ENCODE measurements at regions not wholly inside any gene's neighbourhood (a gene's known extent, or its start where the extent isn't known, plus 50 kb on each side); places are given as distances from the start of the nearest gene placed in this dataset.

DNA sequence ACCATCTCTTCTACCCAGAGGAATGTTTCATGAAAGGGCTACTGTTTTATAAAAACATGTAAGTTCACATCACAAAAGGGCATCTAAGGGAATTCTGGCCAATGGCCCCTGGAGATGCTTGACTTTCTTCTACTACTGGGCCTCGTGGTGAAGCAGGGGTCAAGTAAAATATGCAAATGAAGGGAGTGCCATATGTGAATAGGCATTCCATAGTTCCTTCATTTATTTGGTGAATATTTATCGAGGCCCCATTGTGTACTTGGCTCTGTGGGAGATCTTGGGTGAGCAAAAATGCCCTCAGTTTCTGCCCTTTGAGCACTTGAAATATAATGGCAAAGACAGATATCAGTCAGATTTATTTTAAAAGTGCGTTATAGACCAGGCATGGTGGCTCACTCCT is 101.3 kb upstream of the CACNA2D3 start:
- DNase-seq (ENCODE audit: low spot score), result no peak

DNA sequence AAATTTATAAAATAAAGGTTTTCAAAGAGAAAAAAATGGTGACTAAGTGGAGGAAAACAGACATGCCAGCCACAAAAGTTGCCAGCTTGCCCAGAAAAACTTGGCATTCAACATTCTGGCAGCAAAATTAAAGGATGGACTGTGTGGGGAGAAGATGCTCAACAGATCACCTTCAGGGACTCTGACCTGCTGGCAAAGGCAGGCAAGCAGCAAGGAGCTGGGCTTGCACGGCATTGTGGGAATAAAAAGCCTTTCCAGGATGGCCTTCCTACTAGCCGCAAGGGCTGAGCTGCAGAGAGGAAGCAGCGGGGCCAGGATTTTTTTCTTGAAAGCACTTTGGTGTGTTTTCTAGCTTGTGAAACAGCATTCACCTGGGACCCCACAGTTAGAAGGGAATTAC is 101.9 kb upstream of the CACNA2D3 start:
- DNase-seq (ENCODE audit: low spot score), result no peak

- no peak for DNase-seq (ENCODE audit: low spot score)
Measured at GRCh38 chr3:54014067-54014466, 108.3 kb upstream of the CACNA2D3 start.

DNA sequence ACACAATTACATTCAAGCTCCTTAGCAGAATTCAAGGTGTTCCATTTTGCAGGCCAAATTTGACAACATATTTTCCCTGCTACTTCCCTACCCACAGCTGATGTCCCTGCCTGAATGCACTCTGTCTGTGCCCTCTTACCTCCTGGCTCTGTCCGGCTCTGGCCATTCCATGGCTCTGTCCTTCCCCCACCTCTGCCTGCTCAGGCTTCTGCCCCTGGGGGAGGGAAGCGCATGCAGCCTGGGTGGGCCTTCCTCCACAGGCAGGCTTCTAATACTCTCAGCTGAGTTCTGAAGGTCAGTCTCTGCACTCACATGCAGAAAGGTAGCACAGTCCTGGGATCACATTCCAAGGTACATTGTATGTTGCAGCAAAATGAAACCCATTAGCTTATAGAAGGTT is 113.6 kb upstream of the CACNA2D3 start:
- DNase-seq (ENCODE audit: low spot score), result no peak

- DNase-seq (ENCODE audit: low spot score), result no peak
Measured at GRCh38 chr3:54008099-54008498, 114.3 kb upstream of the CACNA2D3 start.

- DNase-seq (ENCODE audit: low spot score), result no peak
Measured at GRCh38 chr3:54004335-54004734, 112.7 kb upstream of the SELENOK start.

DNA sequence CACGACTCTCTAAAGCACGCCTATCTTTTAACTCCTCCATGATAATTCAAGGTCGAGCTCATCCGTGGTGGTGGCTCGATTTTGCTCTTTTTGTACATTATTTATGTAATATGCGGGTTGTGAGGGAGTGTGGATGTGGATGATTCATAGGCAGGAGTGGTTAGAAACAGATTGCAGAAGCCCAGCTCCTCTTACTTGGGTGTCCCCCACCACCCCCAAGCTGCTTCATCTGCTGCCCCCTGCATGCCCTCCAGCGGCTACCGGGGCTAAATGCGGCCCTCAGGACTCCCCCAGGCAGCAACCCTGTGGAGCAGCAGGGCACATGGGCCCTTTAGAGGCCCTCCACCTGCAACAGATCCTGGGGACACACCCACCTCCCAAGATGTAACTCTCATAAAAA is 111.5 kb upstream of the SELENOK start:
- DNase-seq (ENCODE audit: low spot score), result no peak

DNA sequence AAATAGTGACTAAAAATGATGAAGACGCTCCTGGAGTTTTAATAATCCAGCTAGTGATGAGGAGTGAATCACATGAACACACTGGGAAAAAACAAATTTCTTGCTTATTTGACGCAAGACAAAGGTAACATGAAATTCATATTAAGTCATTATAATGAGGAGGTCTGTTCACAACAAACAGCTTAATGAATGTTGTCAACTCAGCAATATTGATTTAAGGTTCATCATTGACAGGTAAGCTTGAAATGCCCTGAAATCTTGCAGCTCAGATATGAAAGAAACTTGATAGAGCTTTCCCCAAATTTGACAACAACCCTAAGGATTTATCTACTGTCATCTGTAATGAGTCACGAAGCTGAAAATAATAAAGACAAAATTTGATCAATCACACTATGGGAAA is 108.1 kb upstream of the SELENOK start:
- DNase-seq (ENCODE audit: low spot score), result no peak

DNA sequence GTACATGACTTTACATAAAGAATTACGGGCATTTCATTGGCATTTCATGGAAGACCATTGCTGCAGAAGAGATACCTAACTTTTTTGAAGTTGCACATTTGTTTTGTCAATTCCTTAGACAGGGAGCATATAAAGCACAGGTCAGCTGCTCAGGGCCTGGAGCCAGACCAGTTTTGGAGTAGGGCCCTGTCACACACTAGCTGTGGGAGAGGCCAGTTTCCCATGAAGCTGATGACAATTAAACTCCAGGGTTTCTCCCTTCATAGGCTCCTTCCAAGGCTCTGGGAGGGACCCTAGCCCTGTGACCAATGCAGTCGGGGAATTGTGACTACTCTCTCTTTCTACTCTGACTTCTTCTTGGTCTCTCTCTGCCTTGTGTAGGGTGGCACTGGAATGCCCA is 107.3 kb upstream of the SELENOK start:
- DNase-seq (ENCODE audit: low spot score), result no peak

GRCh38 chr3:53997476-53997875 is 105.8 kb upstream of the SELENOK start:
- DNase-seq (ENCODE audit: low spot score), result no peak

DNA sequence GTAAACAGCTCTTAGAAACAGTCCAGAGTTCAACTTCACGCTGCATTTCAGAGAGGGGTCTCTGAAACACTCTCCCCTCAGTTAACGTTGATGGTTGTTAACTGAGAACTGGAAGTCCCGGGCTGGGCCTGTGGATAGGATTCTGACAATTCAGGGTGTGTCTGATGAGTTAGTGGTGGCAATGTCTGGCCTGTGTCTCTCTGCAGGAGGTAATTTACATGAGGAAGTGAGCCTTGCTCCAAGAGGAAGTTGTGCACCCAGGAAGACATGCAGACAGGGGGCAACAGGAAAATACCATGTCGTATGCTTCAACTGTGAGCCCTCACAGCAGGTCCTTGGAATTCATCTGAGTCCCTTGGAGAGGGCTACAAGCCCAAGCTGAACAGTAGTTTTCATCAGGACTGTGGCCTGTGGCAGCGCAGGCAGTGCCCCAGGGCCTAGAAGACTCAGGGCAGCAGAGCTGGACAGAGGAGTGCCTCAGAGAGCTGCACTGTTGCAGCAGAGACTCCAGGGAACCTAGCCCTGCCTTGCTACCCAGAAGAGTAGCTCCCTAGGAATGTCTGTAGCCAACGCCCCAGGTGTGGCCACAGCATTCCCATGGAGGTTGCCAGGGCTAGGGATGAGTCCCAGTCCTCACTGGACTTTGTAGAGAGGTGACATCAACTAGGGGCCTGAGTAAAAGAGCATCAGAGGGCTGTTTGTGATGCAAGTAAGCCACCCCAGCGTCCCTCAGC is 104.6 kb upstream of the SELENOK start:
- DNase-seq (ENCODE audit: low spot score), result peak; percentile 21

GRCh38 chr3:53994986-53995603 is 103.4 kb upstream of the SELENOK start:
- peak; percentile 17 for DNase-seq (ENCODE audit: low spot score)

GRCh38 chr3:53991240-53991639 is 99.6 kb upstream of the SELENOK start:
- DNase-seq (ENCODE audit: low spot score), result no peak

GRCh38 chr3:53989946-53990345 is 98.3 kb upstream of the SELENOK start:
- DNase-seq (ENCODE audit: low spot score), result no peak

GRCh38 chr3:53989451-53989850 is 97.8 kb upstream of the SELENOK start:
- no peak for DNase-seq (ENCODE audit: low spot score)

DNA sequence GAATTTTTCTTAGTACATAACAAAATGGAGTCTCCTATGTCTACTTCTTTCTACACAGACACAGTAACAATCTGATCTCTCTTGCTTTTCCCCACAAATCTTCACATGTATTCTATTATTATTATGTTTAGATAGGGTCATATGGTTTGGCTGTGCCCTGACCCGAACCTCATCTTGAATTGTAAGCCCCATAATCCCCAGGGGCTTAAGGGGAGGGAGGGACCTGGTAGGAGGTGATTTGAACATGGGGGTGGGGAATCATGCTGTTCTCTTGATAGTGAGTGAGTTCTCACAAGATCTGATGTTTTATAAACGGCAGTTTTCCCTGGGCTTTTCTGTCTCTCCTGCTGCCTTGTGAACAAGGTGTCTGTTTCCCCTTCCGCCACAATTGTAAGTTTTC is 86.7 kb upstream of the SELENOK start:
- no peak for DNase-seq (ENCODE audit: low spot score)

- no peak for DNase-seq (ENCODE audit: low spot score)
Measured at GRCh38 chr3:53975382-53975781, 83.7 kb upstream of the SELENOK start.

DNA sequence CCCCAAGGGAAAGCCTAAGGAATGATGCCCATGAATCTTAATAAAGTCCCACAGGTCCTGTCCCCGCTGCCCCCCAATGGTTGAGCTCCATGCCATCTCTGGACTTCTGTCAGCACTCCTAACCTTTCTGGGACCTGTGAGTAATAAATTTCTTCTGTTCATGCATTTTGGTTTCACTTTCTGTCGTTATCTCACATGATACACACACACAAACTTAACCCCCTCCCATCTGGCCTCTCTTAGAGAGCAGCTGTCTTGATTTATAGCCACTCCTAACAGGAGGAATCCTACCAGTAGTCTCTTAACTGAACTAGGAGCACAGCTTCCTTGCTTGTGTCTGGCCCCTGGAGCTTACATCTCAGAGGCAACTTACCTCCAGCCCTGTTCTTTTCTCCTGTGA is 82.7 kb upstream of the SELENOK start:
- no peak for DNase-seq (ENCODE audit: low spot score)

GRCh38 chr3:53973905-53974304 is 82.2 kb upstream of the SELENOK start:
- no peak for DNase-seq (ENCODE audit: low spot score)

GRCh38 chr3:53970661-53971060 is 79.0 kb upstream of the SELENOK start:
- DNase-seq (ENCODE audit: low spot score), result no peak

DNA sequence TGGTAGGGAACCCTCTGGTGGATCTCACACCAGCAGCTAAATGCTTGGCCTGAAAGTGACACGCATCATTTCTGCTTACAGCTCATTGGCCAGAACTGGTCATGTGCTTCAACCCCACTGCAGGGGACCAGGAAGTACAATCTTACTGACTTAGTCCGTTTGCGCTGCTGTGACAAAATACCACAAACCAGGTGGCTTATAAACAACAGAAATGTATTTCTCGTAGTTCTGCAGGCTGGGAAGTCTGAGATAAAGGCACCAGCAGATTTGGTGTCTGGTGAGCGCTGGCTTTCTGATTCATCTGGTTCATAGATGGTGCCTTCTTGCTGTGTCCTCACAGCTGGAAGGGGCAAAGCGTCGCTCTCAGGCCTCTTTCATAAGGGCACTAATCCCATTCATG is 77.4 kb upstream of the SELENOK start:
- no peak for DNase-seq (ENCODE audit: low spot score)

DNA sequence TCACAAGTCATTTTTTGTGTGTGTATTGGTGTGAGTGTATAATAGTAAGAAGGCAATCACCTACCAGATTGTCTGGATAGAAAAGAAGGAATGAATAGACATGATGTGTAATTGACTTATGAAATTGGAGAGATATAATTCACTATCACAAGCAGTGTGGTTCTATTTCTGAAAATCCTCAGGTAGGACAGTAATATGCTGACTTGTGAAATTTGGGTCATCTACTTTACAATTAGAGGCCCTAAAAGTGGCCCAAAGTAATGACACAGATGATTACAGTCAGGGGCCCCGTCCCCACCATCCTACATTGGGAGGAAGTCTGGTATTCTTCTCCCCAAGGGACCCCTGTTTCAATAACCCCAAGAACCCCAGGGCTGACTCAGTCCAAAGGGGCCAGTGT is 73.6 kb upstream of the SELENOK start:
- DNase-seq (ENCODE audit: low spot score), result no peak

GRCh38 chr3:53957831-53958230 is 66.2 kb upstream of the SELENOK start:
- DNase-seq (ENCODE audit: low spot score), result no peak

GRCh38 chr3:53956586-53956985 is 64.9 kb upstream of the SELENOK start:
- DNase-seq (ENCODE audit: low spot score), result no peak

All from Ammon's horn (tissue), 1 donor.